HG02763 (cell line): ENCODE measurements at regions not wholly inside any gene's neighbourhood (a gene's known extent, or its start where the extent isn't known, plus 50 kb on each side); places are given as distances from the start of the nearest gene placed in this dataset.

Experiments
- ATAC-seq: cut with Tn5 transposase; IDR thresholded peaks from one replicate; pipeline ENCODE4 v1.9.1; 2021; ENCODE audit warnings: mild to moderate bottlenecking, moderate library complexity; ENCODE audit not compliant: unreplicated experiment

- no peak for ATAC-seq
These were observed 126.9 kb downstream of the RPS24 start for GRCh38 chr10:78160591-78160990.

- no peak for ATAC-seq
These were observed 129.2 kb downstream of the RPS24 start for GRCh38 chr10:78162853-78163252.

DNA sequence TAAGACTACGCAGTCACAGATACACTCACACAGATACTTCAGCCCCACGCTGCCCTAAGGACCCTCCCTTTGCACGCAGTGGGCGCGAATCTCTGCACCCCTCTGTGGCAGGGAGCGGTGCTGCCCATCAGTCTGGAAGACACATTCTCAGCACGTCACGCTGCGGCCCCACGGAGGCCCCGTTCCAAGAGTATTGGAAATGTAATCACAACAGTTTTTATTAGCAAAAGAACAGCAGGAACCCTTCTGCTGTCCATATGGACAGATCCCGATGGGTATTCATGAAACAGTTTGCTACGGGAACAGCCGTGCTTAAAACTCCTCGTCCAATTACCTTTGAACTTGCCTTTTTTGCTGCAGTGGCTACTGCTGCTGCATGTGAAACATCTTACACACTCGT is 131.0 kb downstream of the RPS24 start:
- ATAC-seq: no peak

DNA sequence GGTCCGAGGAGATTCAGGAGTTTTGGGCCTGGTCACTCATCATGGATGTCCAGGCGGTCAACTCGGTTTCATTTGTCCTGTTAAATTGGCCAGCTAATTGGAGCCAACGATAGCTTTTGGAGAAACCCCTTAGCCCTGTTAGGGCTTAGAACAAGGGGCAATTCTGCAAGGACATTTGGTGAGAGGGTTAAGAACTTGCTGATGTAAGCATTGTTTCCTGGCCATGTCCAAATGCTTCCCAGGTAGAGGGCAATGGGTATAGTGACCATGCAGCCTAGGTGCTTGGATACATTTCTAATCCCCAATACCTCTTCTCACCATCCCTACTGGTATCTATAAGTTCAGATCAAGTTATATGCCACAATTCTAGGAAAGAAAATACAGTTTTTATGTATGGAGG is 131.5 kb downstream of the RPS24 start:
- no peak for ATAC-seq

- no peak for ATAC-seq
These were observed 132.0 kb downstream of the RPS24 start for GRCh38 chr10:78165617-78166016.

GRCh38 chr10:78166261-78166660 is 132.6 kb downstream of the RPS24 start:
- ATAC-seq: no peak

DNA sequence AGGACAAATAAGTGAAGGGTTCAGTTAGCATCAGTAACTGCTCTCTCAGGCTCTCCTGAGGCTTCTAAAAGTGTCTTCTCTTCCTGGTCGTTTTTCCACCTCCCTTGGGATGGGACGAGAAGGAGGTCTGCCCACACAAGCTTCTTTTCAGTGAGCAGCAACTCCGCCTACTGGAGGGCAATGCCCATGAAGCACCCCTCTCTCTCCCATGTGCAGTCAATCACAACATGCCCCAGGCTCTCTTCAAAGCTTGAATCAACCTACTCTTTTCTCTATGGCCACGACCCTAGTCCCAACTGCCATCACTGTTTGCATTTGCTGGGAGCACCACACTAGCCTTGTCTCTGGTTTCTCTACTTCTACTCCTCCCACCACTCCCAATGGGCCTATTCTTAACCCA is 135.6 kb downstream of the RPS24 start:
- ATAC-seq: no peak

DNA sequence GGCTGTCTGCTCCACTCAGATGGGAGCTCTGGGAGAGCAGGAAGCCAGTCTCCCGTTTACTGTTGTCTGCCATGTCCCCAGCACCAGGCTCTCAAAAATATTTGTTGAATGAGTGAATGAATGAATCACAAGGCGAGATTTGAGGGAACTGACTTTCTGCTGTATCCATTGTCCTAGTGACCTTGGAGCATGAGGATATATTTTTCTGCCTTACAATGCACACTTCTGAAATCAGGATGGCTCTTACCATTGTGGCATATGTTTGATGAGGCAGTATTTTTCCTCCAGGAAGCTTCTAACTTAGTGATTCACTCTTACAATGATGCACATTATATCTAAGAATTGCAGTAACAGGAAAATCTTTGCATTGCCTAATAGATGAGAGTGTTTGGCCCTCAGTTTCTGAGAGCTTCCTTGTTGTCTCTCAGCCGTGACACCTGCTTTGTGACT is 136.4 kb downstream of the RPS24 start:
- ATAC-seq: no peak

GRCh38 chr10:78171633-78172400 is 138.2 kb downstream of the RPS24 start:
- no peak for ATAC-seq

DNA sequence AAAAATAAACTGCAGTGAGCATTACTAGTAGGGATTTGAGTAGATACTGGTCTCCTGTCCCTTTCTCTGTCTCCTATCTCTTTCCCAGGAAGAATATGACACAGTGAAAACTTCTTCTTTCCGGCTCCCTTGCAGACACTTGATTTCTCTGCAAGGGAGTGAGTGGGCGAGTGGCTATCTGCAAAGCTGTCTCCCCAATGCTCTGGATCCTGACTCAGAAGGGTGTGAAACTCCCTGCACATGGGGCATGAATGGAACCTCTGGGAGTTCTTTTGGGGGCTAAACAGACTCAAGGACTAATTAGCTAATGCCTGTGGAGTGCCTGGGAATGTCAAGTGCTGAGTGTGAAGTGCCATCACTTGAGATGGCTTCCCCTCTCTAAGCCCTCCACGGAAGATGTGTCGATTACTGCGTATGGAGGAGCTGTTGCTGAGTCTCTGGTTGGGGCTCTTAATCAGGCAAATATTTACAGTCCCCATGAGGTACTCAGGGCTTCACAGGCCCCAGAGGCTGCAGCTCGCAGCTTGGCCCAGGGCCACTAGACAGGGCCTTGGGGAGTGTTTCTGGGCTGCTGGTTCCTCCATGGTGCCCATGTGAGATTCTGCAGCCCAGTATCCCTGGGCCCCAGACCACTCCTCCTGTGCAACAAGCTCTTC is 139.8 kb downstream of the RPS24 start:
- ATAC-seq: no peak

- no peak for ATAC-seq
These were observed 141.9 kb downstream of the RPS24 start for GRCh38 chr10:78175444-78176015.

DNA sequence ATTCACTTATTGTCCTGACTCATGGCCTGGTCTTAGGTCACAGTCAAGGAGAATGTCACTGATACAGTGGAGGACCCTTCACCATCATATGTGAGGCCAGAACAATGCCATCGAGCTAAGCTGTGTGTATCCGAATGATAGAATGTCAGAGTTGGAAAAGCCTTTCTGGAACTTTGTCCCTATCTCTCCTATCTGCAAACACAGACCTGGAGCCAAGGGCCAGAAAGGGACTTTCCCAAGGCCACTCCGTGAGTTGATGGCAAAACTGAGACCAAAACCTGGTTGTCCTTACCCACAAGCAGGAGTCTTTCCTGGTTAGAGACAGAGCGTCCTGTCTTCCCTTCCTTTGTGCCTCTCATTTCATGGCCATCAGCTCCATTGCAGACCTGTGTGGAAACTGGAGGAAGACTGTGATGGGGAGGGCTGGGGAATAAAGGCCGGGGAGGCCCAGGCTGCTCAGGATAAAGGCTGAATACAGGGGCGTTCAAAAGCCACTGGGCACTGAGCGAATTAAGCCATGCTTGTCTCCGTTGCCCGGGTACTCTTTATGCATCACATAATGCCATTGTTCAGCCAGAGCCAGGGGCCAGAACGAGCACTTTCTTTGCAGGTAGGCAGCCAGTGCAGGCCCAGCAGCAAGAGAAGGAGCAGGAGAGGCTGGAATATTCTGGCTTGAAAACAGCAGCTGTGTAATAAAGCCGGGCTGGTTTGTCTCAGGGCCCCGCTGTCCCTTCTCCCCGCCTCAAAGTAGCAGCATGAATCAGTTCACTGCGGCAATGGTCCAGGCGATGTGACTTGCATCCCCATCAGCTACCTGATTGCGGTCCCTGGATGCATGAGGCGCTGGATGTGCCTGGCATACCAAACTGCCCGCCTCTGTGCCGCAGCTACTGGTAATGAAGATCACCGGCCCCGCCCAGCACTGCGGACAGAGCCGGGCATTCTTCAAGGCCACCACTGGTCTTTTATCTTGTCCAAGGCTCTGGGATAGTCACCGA is 143.0 kb downstream of the RPS24 start:
- no peak for ATAC-seq

- no peak for ATAC-seq
These were observed 144.0 kb downstream of the RPS24 start for GRCh38 chr10:78177491-78178185.

GRCh38 chr10:78178397-78178796 is 144.7 kb downstream of the RPS24 start:
- ATAC-seq: no peak

DNA sequence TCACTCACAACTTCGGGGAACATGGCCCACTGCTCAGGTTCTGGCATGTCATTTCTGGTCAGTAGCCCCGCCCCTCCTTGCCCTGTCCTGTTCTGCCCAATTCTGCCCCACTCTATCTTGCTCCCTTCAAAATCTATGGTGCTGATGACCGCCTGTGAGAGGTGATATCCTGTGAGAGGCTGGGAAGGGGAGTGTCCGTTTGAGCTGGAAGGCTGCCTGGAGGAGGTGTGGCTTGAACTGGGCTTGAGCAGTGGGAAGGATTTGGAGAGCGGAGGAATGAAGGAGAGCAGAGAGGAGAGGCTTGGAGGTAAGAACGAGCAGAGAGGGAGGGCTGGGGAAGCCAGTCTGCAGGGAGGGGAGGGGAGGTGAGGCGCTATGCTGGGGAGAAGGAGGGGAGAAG is 145.3 kb downstream of the RPS24 start:
- no peak for ATAC-seq

DNA sequence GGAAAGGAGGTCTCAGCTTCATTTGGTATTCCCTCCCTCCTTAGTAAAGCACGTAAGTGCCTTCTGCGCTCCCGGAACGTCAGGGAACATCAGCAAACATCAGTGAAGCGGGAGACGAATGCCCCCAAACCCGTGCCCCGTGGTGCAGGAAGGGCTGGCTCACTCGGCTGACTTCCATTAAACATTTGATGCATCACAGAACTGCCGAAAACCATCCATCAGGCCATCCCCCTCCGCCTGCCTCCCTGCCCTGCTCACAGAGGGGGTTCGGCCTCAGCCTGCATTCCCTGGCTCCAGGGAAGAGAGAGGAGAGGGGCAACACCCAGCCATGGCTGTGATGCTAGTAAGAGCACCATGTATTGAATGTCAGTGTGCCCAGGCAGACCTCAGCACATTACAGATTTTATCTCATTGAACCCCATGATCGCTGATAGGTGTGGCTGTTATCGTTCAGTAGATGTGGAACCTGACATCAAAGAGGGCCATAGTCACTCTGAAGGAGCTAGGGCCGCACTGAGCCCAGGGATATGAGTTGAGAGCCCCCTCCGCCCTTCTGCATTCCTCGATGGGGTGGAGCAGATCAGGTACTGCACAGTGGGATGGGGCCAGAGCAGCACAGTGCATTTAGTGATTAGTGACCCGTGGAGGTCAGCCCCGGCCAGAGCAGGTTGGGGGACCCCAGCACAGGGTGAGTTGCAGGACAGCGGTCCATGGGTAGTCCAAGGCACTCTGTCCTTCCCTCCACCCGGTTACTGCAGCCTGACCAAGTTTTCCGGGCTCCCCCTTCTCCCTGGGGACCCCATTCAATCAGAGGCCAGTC is 146.4 kb downstream of the RPS24 start:
- ATAC-seq: no peak

DNA sequence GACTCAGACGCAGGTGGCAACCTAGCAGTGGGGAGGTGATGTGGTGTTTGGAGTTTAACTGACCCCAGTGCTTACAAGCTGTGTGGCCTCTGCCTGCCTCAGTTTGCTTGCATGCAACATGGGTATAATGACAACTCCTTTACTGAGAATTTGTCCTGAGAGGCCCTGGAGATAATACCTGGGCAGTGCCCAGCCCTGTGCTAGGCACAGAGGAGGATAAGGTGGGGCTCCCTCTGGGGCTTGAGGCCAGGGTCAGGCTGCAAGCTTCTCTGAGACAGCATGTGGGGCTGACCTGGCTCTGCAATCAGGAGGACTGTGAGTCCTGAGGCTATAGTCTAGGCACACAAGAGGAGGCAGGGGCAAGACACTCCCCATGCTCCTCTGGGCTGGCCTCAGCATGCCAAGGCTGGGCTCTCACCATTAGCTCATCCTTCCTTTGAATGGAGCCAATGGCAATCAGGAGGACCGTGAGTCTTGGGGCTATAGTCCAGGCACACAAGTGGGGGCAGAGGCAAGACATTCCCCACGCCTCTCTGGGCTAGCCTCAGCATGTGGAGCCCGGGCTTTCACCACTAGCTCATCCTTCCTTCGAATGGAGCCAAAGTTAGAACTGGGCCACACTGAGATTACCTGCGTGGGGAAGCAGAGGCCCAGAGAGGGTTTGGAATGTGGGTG is 147.9 kb downstream of the RPS24 start:
- no peak for ATAC-seq

DNA sequence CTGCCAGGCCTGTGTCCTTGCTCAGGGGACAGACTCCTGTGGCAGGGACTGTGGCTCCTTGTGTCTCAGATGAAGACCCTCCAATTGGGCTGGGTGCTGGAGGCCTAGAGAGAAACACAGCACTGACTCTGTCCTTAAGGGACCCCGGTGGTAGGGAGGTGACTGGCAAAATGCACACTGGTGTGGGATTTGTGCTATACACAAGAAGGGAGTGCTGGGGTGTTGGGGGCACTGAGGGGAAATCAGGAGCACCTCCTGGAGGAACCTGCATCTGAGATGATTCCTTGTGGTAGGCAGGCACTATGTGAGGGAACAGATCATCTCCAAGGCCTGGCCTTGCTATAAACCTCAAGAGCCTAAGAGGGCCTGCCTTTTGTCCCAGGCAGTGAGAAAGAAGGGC is 149.2 kb downstream of the RPS24 start:
- ATAC-seq: no peak
